GM18867 (cell line): ENCODE measurements at regions not wholly inside any gene's neighbourhood (a gene's known extent, or its start where the extent isn't known, plus 50 kb on each side); places are given as distances from the start of the nearest gene placed in this dataset.

ENCODE experiments used
- ATAC-seq: cut with Tn5 transposase; IDR thresholded peaks from one replicate; pipeline ENCODE4 v1.9.1; 2021; ENCODE audit warnings: mild to moderate bottlenecking, moderate library complexity; ENCODE audit not compliant: unreplicated experiment

DNA sequence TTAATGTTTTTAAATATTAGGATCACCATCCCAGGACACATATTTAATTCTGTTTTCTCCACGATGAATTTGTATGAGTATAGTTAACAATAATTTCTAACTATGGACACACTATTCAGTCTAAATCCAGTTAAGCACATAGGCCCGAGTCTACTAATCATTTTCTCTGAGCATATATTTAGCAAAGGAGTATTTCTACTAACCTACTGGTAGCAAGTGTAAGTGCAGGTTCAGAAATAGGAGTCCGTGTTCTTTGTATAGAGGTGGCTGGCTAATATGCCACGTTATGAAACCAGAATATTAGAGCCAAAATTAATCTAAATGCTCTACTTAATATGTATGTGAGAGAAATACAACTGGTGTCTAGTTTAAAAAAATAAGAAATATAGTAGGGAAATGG, 416.6 kb upstream of the NXPH2 start:
- no peak for ATAC-seq

DNA sequence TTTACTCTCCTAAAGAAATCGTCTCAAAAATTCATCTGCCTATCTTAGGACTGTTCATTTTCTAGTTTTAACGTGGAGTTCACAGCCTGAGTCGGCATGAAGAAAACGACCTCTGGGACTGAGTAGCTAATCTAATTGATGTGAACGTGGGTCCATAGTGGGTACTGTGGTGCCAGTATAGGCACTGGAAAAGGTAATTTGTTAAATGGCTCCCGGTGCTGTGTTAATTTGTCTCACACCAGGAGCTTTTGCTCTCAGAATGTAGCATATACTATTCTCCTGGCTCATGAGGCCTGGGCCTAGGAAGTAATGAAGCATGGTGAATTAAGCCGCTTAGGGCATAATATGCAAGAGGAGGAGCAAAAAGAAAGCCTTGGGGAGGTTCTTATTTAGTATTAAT, 414.4 kb upstream of the NXPH2 start:
- ATAC-seq: no peak

GRCh38 chr2:139177041-139177440, 396.9 kb upstream of the NXPH2 start:
- no peak for ATAC-seq

GRCh38 chr2:139175510-139175909, 395.3 kb upstream of the NXPH2 start:
- no peak for ATAC-seq

DNA sequence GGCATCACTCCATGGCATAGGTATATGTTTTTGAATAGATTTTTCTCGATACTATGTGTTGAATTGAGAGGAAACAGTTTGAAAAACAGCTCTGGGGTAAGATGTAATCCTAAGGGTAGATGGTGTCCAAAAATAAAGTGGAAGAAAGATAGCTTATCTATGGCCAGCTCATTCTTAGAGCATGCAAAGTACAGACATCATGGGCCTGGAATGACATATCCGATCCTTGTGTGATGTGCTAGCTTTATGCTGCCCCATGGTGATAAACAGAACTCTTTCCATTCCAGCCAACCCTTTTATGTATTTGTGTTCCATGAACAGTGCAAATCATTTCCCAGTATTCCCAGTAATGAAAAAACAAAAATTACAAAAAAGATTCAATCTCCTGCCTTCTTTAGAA, 390.2 kb upstream of the NXPH2 start:
- no peak for ATAC-seq

- no peak for ATAC-seq
Observed at GRCh38 chr2:139165601-139166000, 385.4 kb upstream of the NXPH2 start.

- ATAC-seq: no peak
Observed at GRCh38 chr2:139165041-139165440, 384.9 kb upstream of the NXPH2 start.

- ATAC-seq: no peak
Observed at GRCh38 chr2:139162957-139163356, 382.8 kb upstream of the NXPH2 start.

- no peak for ATAC-seq
Observed at GRCh38 chr2:139162456-139162855, 382.3 kb upstream of the NXPH2 start.

GRCh38 chr2:139160836-139161235, 380.6 kb upstream of the NXPH2 start:
- ATAC-seq: no peak

GRCh38 chr2:139159177-139159576, 379.0 kb upstream of the NXPH2 start:
- ATAC-seq: no peak

DNA sequence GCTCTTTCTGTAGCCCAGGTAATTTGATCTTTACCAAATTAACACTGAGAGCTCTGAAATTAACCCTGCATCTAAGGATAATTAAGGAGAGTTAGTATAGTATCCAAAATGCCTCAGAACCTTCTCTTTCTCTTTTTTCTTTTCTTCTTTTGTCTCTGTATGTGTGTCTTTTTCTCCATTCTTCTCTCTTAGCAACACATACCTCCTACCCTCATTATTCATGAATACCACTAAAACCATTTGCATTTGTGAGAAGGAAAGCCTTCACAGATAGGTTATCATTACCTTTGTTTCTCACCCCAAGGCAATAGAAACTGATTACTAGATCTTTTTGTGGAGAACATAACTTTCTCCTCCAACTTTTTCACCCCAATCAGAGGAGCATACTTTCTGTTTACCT, 376.5 kb upstream of the NXPH2 start:
- ATAC-seq: no peak

- no peak for ATAC-seq
Observed at GRCh38 chr2:139155991-139156390, 375.8 kb upstream of the NXPH2 start.

DNA sequence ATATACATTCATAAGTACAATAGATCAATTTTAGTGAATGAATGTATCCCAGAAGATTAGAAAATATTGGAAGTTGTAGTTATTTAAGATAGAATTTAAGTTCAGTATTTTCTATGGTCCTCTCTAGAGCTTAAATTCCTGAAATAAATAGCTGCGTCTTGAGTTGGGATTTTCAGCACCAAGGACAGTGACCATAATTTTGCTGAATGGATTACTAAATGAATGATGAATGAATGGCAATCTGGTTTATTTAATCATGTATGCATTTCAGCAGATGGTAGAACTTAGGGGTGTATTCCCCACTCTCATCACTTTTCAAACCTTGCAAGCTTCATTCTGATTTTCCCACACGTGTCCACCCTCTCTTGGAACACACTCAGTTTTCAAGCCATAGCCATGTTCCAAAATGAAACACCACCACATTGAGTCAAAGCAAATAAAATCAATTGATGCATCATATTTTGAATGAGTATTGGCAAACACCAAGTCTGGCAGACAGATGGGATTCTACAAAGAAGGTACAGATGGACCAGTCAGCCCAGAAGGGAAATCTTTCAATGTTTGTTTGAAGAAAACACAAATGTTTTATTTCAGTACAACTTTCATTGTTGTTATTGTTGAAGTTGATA, 362.2 kb upstream of the NXPH2 start:
- no peak for ATAC-seq

GRCh38 chr2:139124271-139124670, 344.1 kb upstream of the NXPH2 start:
- no peak for ATAC-seq

- ATAC-seq: no peak
Observed at GRCh38 chr2:139123795-139124194, 343.6 kb upstream of the NXPH2 start.

GRCh38 chr2:139122711-139123158, 342.5 kb upstream of the NXPH2 start:
- ATAC-seq: no peak

DNA sequence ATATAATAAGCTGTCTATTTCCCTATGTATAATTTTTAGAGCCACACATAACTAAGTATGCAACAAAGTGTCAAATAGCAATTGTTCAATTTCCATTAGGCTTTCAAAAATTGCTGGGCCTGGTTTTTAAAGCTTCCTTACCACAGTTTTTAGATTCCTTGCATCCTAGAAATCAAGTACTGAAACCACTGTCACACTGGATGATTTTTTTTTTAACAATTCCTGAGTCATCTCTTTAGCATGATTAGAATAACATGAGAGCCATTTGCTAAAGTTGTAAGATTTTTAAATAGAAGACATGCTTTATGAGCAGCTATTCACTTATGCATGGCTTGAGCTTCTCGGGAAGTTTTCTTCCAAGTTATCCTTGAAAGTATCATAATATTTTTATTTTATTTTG, 319.5 kb upstream of the NXPH2 start:
- no peak for ATAC-seq

- no peak for ATAC-seq
Observed at GRCh38 chr2:139098961-139099360, 318.8 kb upstream of the NXPH2 start.

GRCh38 chr2:139083121-139083520, 302.9 kb upstream of the NXPH2 start:
- no peak for ATAC-seq

- ATAC-seq: no peak
Observed at GRCh38 chr2:139080244-139080643, 300.1 kb upstream of the NXPH2 start.

GRCh38 chr2:139079311-139079710, 299.1 kb upstream of the NXPH2 start:
- no peak for ATAC-seq

- no peak for ATAC-seq
Observed at GRCh38 chr2:139078376-139078775, 298.2 kb upstream of the NXPH2 start.
